ENCODE measurements at regions not wholly inside any gene's neighbourhood (a gene's known extent, or its start where the extent isn't known, plus 50 kb on each side); places are given as distances from the start of the nearest gene placed in this dataset.

GRCh38 chr2:198756166-198756565 lies 701.6 kb downstream of the SATB2 start:
- H3K27me3 ChIP-seq (ENCODE audit: low read depth, low read length): no peaks in the 10 kb centered on the region
- H2AFZ ChIP-seq (ENCODE audit: low read depth, low read length): no peak overlapping the region
- H3K4me3 ChIP-seq (ENCODE audit: low read length): no peak overlapping the region
- no peak overlapping the region for H3K27ac ChIP-seq (ENCODE audit: low read length)
- TF ChIP-seq, protein P1, sequence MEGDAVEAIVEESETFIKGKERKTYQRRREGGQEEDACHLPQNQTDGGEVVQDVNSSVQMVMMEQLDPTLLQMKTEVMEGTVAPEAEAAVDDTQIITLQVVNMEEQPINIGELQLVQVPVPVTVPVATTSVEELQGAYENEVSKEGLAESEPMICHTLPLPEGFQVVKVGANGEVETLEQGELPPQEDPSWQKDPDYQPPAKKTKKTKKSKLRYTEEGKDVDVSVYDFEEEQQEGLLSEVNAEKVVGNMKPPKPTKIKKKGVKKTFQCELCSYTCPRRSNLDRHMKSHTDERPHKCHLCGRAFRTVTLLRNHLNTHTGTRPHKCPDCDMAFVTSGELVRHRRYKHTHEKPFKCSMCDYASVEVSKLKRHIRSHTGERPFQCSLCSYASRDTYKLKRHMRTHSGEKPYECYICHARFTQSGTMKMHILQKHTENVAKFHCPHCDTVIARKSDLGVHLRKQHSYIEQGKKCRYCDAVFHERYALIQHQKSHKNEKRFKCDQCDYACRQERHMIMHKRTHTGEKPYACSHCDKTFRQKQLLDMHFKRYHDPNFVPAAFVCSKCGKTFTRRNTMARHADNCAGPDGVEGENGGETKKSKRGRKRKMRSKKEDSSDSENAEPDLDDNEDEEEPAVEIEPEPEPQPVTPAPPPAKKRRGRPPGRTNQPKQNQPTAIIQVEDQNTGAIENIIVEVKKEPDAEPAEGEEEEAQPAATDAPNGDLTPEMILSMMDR (IDR thresholded peaks at IDR 0.05; ENCODE audit: low read depth, low read length): no peak
- TF ChIP-seq EZH2phosphoT487 (IDR thresholded peaks at IDR 0.05; ENCODE audit: low read depth): no peak
- no peaks in the 10 kb centered on the region for H3K4me1 ChIP-seq (ENCODE audit: low read length)
- no peaks in the 10 kb centered on the region for H3K79me2 ChIP-seq (ENCODE audit: low read length)
- no peaks in the 10 kb centered on the region for H3K36me3 ChIP-seq (replicated peaks; ENCODE audit: low read depth, low read length)
- H3K9me3 ChIP-seq (ENCODE audit: insufficient read depth, low read length): no peaks in the 10 kb centered on the region
- H3K4me2 ChIP-seq (ENCODE audit: low read length): no peak overlapping the region
- H3K9ac ChIP-seq (ENCODE audit: low read length): no peak overlapping the region
- no peaks in the 10 kb centered on the region for H4K20me1 ChIP-seq (ENCODE audit: insufficient read depth, low read length)

- no peaks in the 10 kb centered on the region for H3K9me3 ChIP-seq (ENCODE audit: insufficient read depth, low read length)
- H3K27ac ChIP-seq (ENCODE audit: low read length): no peak overlapping the region
- no peaks in the 10 kb centered on the region for H3K36me3 ChIP-seq (replicated peaks; ENCODE audit: low read depth, low read length)
- no peaks in the 10 kb centered on the region for H3K27me3 ChIP-seq (ENCODE audit: low read depth, low read length)
- no peak overlapping the region for H3K4me3 ChIP-seq (ENCODE audit: low read length)
- H3K9ac ChIP-seq (ENCODE audit: low read length): no peak overlapping the region
- H2AFZ ChIP-seq (ENCODE audit: low read depth, low read length): no peak overlapping the region
- H3K79me2 ChIP-seq (ENCODE audit: low read length): no peaks in the 10 kb centered on the region
- no peak for TF ChIP-seq EZH2phosphoT487 (IDR thresholded peaks at IDR 0.05; ENCODE audit: low read depth)
- TF ChIP-seq, protein P1 (IDR thresholded peaks at IDR 0.05; ENCODE audit: low read depth, low read length): no peak
- no peaks in the 10 kb centered on the region for H3K4me1 ChIP-seq (ENCODE audit: low read length)
- H4K20me1 ChIP-seq (ENCODE audit: insufficient read depth, low read length): no peaks in the 10 kb centered on the region
- no peak overlapping the region for H3K4me2 ChIP-seq (ENCODE audit: low read length)
Measured at GRCh38 chr2:198753101-198753500, 704.6 kb downstream of the SATB2 start.

- Histone ChIP-seq H3K27ac (ENCODE audit: low read length) (no peak overlapping the region), H3K27me3 (ENCODE audit: low read depth, low read length) (no peaks in the 10 kb centered on the region), H3K4me1 (ENCODE audit: low read length) (no peaks in the 10 kb centered on the region), H3K9me3 (ENCODE audit: insufficient read depth, low read length) (no peaks in the 10 kb centered on the region), H3K4me3 (ENCODE audit: low read length) (no peak overlapping the region), H3K36me3 (replicated peaks; ENCODE audit: low read depth, low read length) (no peaks in the 10 kb centered on the region), H3K79me2 (ENCODE audit: low read length) (no peaks in the 10 kb centered on the region), H2AFZ (ENCODE audit: low read depth, low read length) (no peak overlapping the region), H3K9ac (ENCODE audit: low read length) (no peak overlapping the region), H4K20me1 (ENCODE audit: insufficient read depth, low read length) (no peaks in the 10 kb centered on the region), H3K4me2 (ENCODE audit: low read length) (no peak overlapping the region)
- TF ChIP-seq, protein P1 (IDR thresholded peaks at IDR 0.05; ENCODE audit: low read depth, low read length): no peak
- TF ChIP-seq EZH2phosphoT487 (IDR thresholded peaks at IDR 0.05; ENCODE audit: low read depth): no peak
Measured at GRCh38 chr2:198749364-198749763, 708.4 kb downstream of the SATB2 start.

GRCh38 chr2:198731842-198732399 lies 725.8 kb downstream of the SATB2 start:
- H3K27ac ChIP-seq (ENCODE audit: low read length): no peak overlapping the region
- no peaks in the 10 kb centered on the region for H3K9me3 ChIP-seq (ENCODE audit: insufficient read depth, low read length)
- no peaks in the 10 kb centered on the region for H3K79me2 ChIP-seq (ENCODE audit: low read length)
- peaks cover 7% of the 10 kb centered on the region; the same call in 1 of the 2 replicates for H3K4me1 ChIP-seq (ENCODE audit: low read length)
- H3K4me3 ChIP-seq (ENCODE audit: low read length): no peak overlapping the region
- 0 out of 2 replicates have a peak, but pooled peaks cover 5% of the 10 kb centered on the region for H3K27me3 ChIP-seq (ENCODE audit: low read depth, low read length)
- no peaks in the 10 kb centered on the region for H4K20me1 ChIP-seq (ENCODE audit: insufficient read depth, low read length)
- no peaks in the 10 kb centered on the region for H3K36me3 ChIP-seq (replicated peaks; ENCODE audit: low read depth, low read length)
- TF ChIP-seq EZH2phosphoT487 (IDR thresholded peaks at IDR 0.05; ENCODE audit: low read depth): no peak
- TF ChIP-seq, protein P1 (IDR thresholded peaks at IDR 0.05; ENCODE audit: low read depth, low read length): no peak
- no peak overlapping the region for H3K9ac ChIP-seq (ENCODE audit: low read length)
- no peak overlapping the region for H2AFZ ChIP-seq (ENCODE audit: low read depth, low read length)
- H3K4me2 ChIP-seq (ENCODE audit: low read length): peak overlapping the region; percentile 44

Data from OCI-LY3 (cell line).